ENCODE measurements at regions not wholly inside any gene's neighbourhood (a gene's known extent, or its start where the extent isn't known, plus 50 kb on each side); places are given as distances from the start of the nearest gene placed in this dataset.
A peak's percentile ranks its signal among the peaks of the same experiment; 100 is the strongest.

- DNase-seq, result no peak
Measured at GRCh38 chr17:77464988-77465357, 324.2 kb downstream of the SEC14L1 start.

GRCh38 chr17:77465358-77466041 lies 324.7 kb downstream of the SEC14L1 start:
- DNase-seq, result peak; percentile 85

GRCh38 chr17:77466140-77466539 lies 325.4 kb downstream of the SEC14L1 start:
- DNase-seq, result no peak

GRCh38 chr17:77466596-77467223 lies 325.9 kb downstream of the SEC14L1 start:
- DNase-seq, result no peak

- DNase-seq, result no peak
Measured at GRCh38 chr17:77467521-77467920, 326.8 kb downstream of the SEC14L1 start.

- DNase-seq, result no peak
Measured at GRCh38 chr17:77468897-77469296, 328.1 kb downstream of the SEC14L1 start.

- DNase-seq, result no peak
Measured at GRCh38 chr17:77470330-77470786, 329.6 kb downstream of the SEC14L1 start.

GRCh38 chr17:77470800-77471733 lies 330.3 kb downstream of the SEC14L1 start:
- DNase-seq, result no peak

GRCh38 chr17:77471984-77472461 lies 331.3 kb downstream of the SEC14L1 start:
- no peak for DNase-seq

GRCh38 chr17:77472468-77473310 lies 331.9 kb downstream of the SEC14L1 start:
- DNase-seq, result peak; percentile 47

- peak; percentile 63 for DNase-seq
Measured at GRCh38 chr17:77473615-77474226, 333.0 kb downstream of the SEC14L1 start.

GRCh38 chr17:77474292-77474988 lies 333.7 kb downstream of the SEC14L1 start:
- no peak for DNase-seq

- peak; percentile 79 for DNase-seq
Measured at GRCh38 chr17:77475016-77475976, 334.5 kb downstream of the SEC14L1 start.

- no peak for DNase-seq
Measured at GRCh38 chr17:77476006-77476405, 335.2 kb downstream of the SEC14L1 start.

GRCh38 chr17:77476498-77476897 lies 335.7 kb downstream of the SEC14L1 start:
- DNase-seq, result no peak

GRCh38 chr17:77476931-77477805 lies 336.4 kb downstream of the SEC14L1 start:
- peak; percentile 45 for DNase-seq

- DNase-seq, result no peak
Measured at GRCh38 chr17:77478281-77478680, 337.5 kb downstream of the SEC14L1 start.

- no peak for DNase-seq
Measured at GRCh38 chr17:77478899-77479298, 338.1 kb downstream of the SEC14L1 start.
